ENCODE measurements at regions not wholly inside any gene's neighbourhood (a gene's known extent, or its start where the extent isn't known, plus 50 kb on each side); places are given as distances from the start of the nearest gene placed in this dataset.

DNA sequence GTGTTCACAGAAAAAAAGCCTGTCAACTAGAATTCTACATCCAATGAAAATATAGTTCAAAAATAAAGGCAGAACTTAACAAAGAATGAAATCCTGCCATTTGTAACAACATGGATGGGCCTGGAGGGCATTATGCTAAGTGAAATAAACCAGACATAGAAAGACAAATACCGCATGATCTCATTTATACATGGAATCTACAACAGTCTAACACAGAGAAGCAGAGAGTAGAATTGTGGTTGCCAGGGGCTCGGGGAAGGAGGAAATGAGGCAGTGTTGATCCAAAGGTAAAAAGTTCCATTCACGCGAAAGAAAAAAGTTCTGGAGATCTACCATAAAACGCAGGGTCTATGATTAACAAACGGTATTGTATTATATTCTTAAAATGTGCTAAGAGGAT is 282.6 kb downstream of the MRPL39 start:
- ATAC-seq (ENCODE audit: insufficient read depth, low read depth), result no peak
- DNase-seq, result no peak
- Histone ChIP-seq H3K36me3 (ENCODE audit: insufficient read depth, low read length) (no peaks in the 10 kb centered on the region), H4K20me1 (ENCODE audit: insufficient read depth, low read length) (no peaks in the 10 kb centered on the region), H3K9me3 (ENCODE audit: insufficient read depth, low read length, severe bottlenecking) (no peaks in the 10 kb centered on the region), H2AFZ (ENCODE audit: low read depth, low read length) (no peak overlapping the region), H3K27ac (ENCODE audit: low read length) (no peak overlapping the region), H3K4me1 (ENCODE audit: insufficient read depth, low read length) (no peaks in the 10 kb centered on the region), H3K9ac (ENCODE audit: low read depth, low read length) (no peak overlapping the region), H3K27me3 (ENCODE audit: insufficient read depth, low read length, poor library complexity) (no peaks in the 10 kb centered on the region), H3K79me2 (ENCODE audit: insufficient read depth, low read length) (no peaks in the 10 kb centered on the region), H3K4me2 (ENCODE audit: insufficient read depth, low read length) (no peak overlapping the region), H3K4me3 (ENCODE audit: low read depth in 1 of 2, low read length in 2 of 2) (no peak overlapping the region)
- no peak for TF ChIP-seq EZH2 (IDR thresholded peaks at IDR 0.05; ENCODE audit: borderline replicate concordance, low read depth, low read length, severe bottlenecking)
- TF ChIP-seq, protein P1, sequence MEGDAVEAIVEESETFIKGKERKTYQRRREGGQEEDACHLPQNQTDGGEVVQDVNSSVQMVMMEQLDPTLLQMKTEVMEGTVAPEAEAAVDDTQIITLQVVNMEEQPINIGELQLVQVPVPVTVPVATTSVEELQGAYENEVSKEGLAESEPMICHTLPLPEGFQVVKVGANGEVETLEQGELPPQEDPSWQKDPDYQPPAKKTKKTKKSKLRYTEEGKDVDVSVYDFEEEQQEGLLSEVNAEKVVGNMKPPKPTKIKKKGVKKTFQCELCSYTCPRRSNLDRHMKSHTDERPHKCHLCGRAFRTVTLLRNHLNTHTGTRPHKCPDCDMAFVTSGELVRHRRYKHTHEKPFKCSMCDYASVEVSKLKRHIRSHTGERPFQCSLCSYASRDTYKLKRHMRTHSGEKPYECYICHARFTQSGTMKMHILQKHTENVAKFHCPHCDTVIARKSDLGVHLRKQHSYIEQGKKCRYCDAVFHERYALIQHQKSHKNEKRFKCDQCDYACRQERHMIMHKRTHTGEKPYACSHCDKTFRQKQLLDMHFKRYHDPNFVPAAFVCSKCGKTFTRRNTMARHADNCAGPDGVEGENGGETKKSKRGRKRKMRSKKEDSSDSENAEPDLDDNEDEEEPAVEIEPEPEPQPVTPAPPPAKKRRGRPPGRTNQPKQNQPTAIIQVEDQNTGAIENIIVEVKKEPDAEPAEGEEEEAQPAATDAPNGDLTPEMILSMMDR (IDR thresholded peaks at IDR 0.05; ENCODE audit: borderline replicate concordance, extremely low read depth, low read length, poor library complexity, severe bottlenecking), result no peak

DNA sequence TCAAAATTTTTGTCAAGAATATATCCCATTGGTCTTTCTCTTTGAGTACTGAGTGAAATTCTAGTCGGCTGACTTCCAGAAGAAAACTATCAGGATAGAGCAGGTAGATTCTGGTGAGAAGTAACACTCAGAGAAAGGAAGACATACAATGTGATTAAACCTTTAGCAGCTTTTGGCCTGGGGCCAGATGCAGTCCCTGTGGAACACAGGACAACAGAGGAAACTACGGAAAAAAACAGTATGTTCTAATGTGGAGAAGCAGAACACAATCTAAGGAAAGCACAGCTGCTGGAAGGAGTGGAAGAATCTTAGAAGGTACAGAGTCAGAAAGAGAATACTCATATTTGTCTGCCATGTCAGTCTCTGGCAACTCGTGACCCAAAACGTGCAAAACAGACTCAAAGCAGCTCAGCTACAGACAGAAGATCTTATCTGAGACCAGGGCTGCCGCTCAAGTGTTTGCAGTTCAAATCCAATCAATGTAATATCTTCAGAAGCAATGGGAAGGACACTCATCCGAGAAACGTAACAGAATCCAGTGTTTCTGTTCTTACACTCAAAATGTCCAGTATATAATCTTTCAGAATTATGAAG is 283.8 kb downstream of the MRPL39 start:
- no peak for DNase-seq
- Histone ChIP-seq H3K79me2 (ENCODE audit: insufficient read depth, low read length) (no peaks in the 10 kb centered on the region), H3K4me3 (ENCODE audit: low read depth in 1 of 2, low read length in 2 of 2) (no peak overlapping the region), H3K27me3 (ENCODE audit: insufficient read depth, low read length, poor library complexity) (no peaks in the 10 kb centered on the region), H3K27ac (ENCODE audit: low read length) (no peak overlapping the region), H3K4me1 (ENCODE audit: insufficient read depth, low read length) (no peaks in the 10 kb centered on the region), H2AFZ (ENCODE audit: low read depth, low read length) (no peak overlapping the region), H3K9ac (ENCODE audit: low read depth, low read length) (no peak overlapping the region), H4K20me1 (ENCODE audit: insufficient read depth, low read length) (no peaks in the 10 kb centered on the region), H3K36me3 (ENCODE audit: insufficient read depth, low read length) (no peaks in the 10 kb centered on the region), H3K9me3 (ENCODE audit: insufficient read depth, low read length, severe bottlenecking) (no peaks in the 10 kb centered on the region), H3K4me2 (ENCODE audit: insufficient read depth, low read length) (no peak overlapping the region)
- TF ChIP-seq EZH2 (IDR thresholded peaks at IDR 0.05; ENCODE audit: borderline replicate concordance, low read depth, low read length, severe bottlenecking), result no peak
- TF ChIP-seq, protein P1 (IDR thresholded peaks at IDR 0.05; ENCODE audit: borderline replicate concordance, extremely low read depth, low read length, poor library complexity, severe bottlenecking), result no peak
- no peak for ATAC-seq (ENCODE audit: insufficient read depth, low read depth)

DNA sequence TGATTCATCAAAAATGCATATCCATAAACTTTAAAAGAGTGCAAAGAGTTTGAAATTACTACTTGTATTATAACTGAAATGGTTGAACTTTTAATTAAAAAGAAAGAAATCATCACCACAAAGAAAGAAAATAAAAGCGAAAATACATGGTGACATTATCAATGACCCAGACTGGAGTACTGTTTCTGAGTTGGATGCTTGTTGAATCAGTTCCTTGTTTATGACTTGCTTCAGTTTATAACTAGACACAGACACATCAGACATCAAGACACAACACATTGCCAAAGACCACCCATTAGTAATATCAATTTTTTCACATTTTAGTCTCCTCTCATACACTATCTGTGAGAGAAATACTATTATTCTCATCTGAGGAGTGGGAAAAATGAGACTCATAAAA is 293.0 kb downstream of the MRPL39 start:
- Histone ChIP-seq H3K9ac (ENCODE audit: low read depth, low read length) (no peak overlapping the region), H3K79me2 (ENCODE audit: insufficient read depth, low read length) (no peaks in the 10 kb centered on the region), H3K4me2 (ENCODE audit: insufficient read depth, low read length) (no peak overlapping the region), H3K9me3 (ENCODE audit: insufficient read depth, low read length, severe bottlenecking) (no peaks in the 10 kb centered on the region), H3K27ac (ENCODE audit: low read length) (no peak overlapping the region), H3K27me3 (ENCODE audit: insufficient read depth, low read length, poor library complexity) (no peaks in the 10 kb centered on the region), H3K4me1 (ENCODE audit: insufficient read depth, low read length) (no peaks in the 10 kb centered on the region), H2AFZ (ENCODE audit: low read depth, low read length) (no peak overlapping the region), H4K20me1 (ENCODE audit: insufficient read depth, low read length) (no peaks in the 10 kb centered on the region), H3K4me3 (ENCODE audit: low read depth in 1 of 2, low read length in 2 of 2) (no peak overlapping the region), H3K36me3 (ENCODE audit: insufficient read depth, low read length) (no peaks in the 10 kb centered on the region)
- ATAC-seq (ENCODE audit: insufficient read depth, low read depth) (no peak), DNase-seq (no peak)
- TF ChIP-seq EZH2 (IDR thresholded peaks at IDR 0.05; ENCODE audit: borderline replicate concordance, low read depth, low read length, severe bottlenecking), result no peak
- TF ChIP-seq, protein P1 (IDR thresholded peaks at IDR 0.05; ENCODE audit: borderline replicate concordance, extremely low read depth, low read length, poor library complexity, severe bottlenecking), result no peak

Data from DND-41 (cell line).